H9 (cell line): ENCODE measurements at regions not wholly inside any gene's neighbourhood (a gene's known extent, or its start where the extent isn't known, plus 50 kb on each side); places are given as distances from the start of the nearest gene placed in this dataset.

Experiments used
- DNase-seq: peaks from one replicate; pipeline ENCODE4 v3.0.0-alpha.2; 2017
- H2AFZ ChIP-seq: one replicate; pipeline ENCODE4 v1.6.1; 2013; ENCODE audit warnings: mild to moderate bottlenecking, low read length, control low read depth, moderate library complexity
- H2AK5ac ChIP-seq: 2 replicates; pipeline ENCODE4 v1.6.1; 2013; ENCODE audit warnings: low read length, control low read depth, mixed read lengths; ENCODE audit not compliant: insufficient read length
- H2BK120ac ChIP-seq: one replicate; pipeline ENCODE4 v1.6.1; 2013; ENCODE audit warnings: low read depth, mild to moderate bottlenecking, low read length, control low read depth, inconsistent platforms; ENCODE audit not compliant: poor library complexity, severe bottlenecking
- H2BK12ac ChIP-seq: 2 replicates; pipeline ENCODE4 v1.6.1; 2013; ENCODE audit warnings: low read length, control low read depth, mixed read lengths, low read depth; ENCODE audit not compliant: insufficient read length
- H2BK15ac ChIP-seq: 2 replicates; pipeline ENCODE4 v1.6.1; 2013; ENCODE audit warnings: low read depth, low read length, control low read depth
- H2BK20ac ChIP-seq: one replicate; pipeline ENCODE4 v1.6.1; 2013; ENCODE audit warnings: low read depth, mild to moderate bottlenecking, low read length, control low read depth, inconsistent platforms; ENCODE audit not compliant: poor library complexity, severe bottlenecking
- H2BK5ac ChIP-seq: 2 replicates; pipeline ENCODE4 v1.6.1; 2013; ENCODE audit warnings: low read length, control low read depth, mixed read lengths; ENCODE audit not compliant: insufficient read length
- H3K14ac ChIP-seq: 2 replicates; pipeline ENCODE4 v1.6.1; 2013; ENCODE audit warnings: low read length, control low read depth; ENCODE audit not compliant: insufficient read depth
- H3K18ac ChIP-seq: 2 replicates; pipeline ENCODE4 v1.6.1; 2013; ENCODE audit warnings: low read depth, mild to moderate bottlenecking, mixed read lengths, low read length, control low read depth; ENCODE audit not compliant: insufficient read length
- H3K23ac ChIP-seq: 2 replicates; pipeline ENCODE4 v1.6.1; 2013; ENCODE audit warnings: low read length, control low read depth, mixed read lengths, low read depth; ENCODE audit not compliant: insufficient read length
- H3K23me2 ChIP-seq: 2 replicates; pipeline ENCODE4 v1.6.1; 2013; ENCODE audit warnings: low read depth, mild to moderate bottlenecking, mixed read lengths, low read length, control low read depth; ENCODE audit not compliant: insufficient read length, poor library complexity, severe bottlenecking
- H3K27ac ChIP-seq: 2 replicates; pipeline ENCODE4 v1.5.1; 2013; ENCODE audit warnings: low read length, control low read depth, mixed read lengths, low read depth; ENCODE audit not compliant: insufficient read length
- H3K27me3 ChIP-seq: 2 replicates; pipeline ENCODE4 v1.6.1; 2013; ENCODE audit warnings: low read length, control low read depth, inconsistent platforms; ENCODE audit not compliant: insufficient read depth
- H3K4ac ChIP-seq: 2 replicates; pipeline ENCODE4 v1.6.1; 2013; ENCODE audit warnings: low read depth, mild to moderate bottlenecking, control low read depth, inconsistent platforms, low read length, moderate library complexity
- H3K4me1 ChIP-seq: 2 replicates; pipeline ENCODE4 v1.6.1; 2013; ENCODE audit warnings: low read length, control low read depth, inconsistent platforms; ENCODE audit not compliant: insufficient read depth
- H3K4me2 ChIP-seq: 2 replicates; pipeline ENCODE4 v1.6.1; 2013; ENCODE audit warnings: low read length, control low read depth, mixed read lengths; ENCODE audit not compliant: insufficient read length, insufficient read depth
- H3K56ac ChIP-seq: 2 replicates; pipeline ENCODE4 v1.6.1; 2013; ENCODE audit warnings: low read depth, mild to moderate bottlenecking, mixed read lengths, low read length, control low read depth; ENCODE audit not compliant: insufficient read length
- H3K79me1 ChIP-seq: 2 replicates; pipeline ENCODE4 v1.6.1; 2013; ENCODE audit warnings: low read depth, mild to moderate bottlenecking, moderate library complexity, low read length, control low read depth, inconsistent platforms; ENCODE audit not compliant: insufficient read depth, poor library complexity, severe bottlenecking
- H3K79me2 ChIP-seq: 2 replicates; pipeline ENCODE4 v1.6.1; 2013; ENCODE audit warnings: low read length, control low read depth, inconsistent platforms; ENCODE audit not compliant: insufficient read depth
- H3K9ac ChIP-seq: 2 replicates; pipeline ENCODE4 v1.6.1; 2013; ENCODE audit warnings: low read length, control low read depth, mixed read lengths; ENCODE audit not compliant: insufficient read length; ENCODE audit errors: extremely low read depth
- H3K9me3 ChIP-seq: one replicate; pipeline ENCODE4 v1.6.1; 2013; ENCODE audit warnings: low read depth, low read length, inconsistent platforms; ENCODE audit not compliant: control insufficient read depth
- H3T11ph ChIP-seq: one replicate; pipeline ENCODE4 v1.6.1; 2013; ENCODE audit warnings: mild to moderate bottlenecking, low read length, control low read depth, inconsistent platforms
- H4K20me1 ChIP-seq: one replicate; pipeline ENCODE4 v1.6.1; 2013; ENCODE audit not compliant: control insufficient read depth, insufficient read length, insufficient read depth
- H4K5ac ChIP-seq: 2 replicates; pipeline ENCODE4 v1.6.1; 2013; ENCODE audit warnings: low read depth, mild to moderate bottlenecking, mixed read lengths, low read length, control low read depth; ENCODE audit not compliant: insufficient read length
- H4K8ac ChIP-seq: replicated peaks from 2 replicates; pipeline ENCODE4 v1.6.1; 2013; ENCODE audit warnings: low read length, control low read depth, mixed read lengths, low read depth; ENCODE audit not compliant: insufficient read length
- H4K91ac ChIP-seq: 2 replicates; pipeline ENCODE4 v1.6.1; 2013; ENCODE audit warnings: low read depth, mild to moderate bottlenecking, moderate library complexity, mixed read lengths, low read length, control low read depth; ENCODE audit not compliant: insufficient read length
- H3K27ac Mint-ChIP-seq, 3 experiments: 2 replicates in 2 of 3; 3 replicates in 1 of 3; pipeline ENCODE4 v1.8.0; 2020 to 2021; ENCODE audit warnings: mixed read lengths in 3 of 3, mild to moderate bottlenecking in 1 of 3, moderate library complexity in 1 of 3
- H3K27me3 Mint-ChIP-seq: 2 replicates; pipeline ENCODE4 v1.8.0; 2021; ENCODE audit warnings: low read depth, mild to moderate bottlenecking, moderate library complexity, mixed read lengths
- H3K36me3 Mint-ChIP-seq, 3 experiments: 2 replicates in 2 of 3; 3 replicates in 1 of 3; pipeline ENCODE4 v1.8.0; 2020 to 2021; ENCODE audit warnings: low read depth in 3 of 3, mixed read lengths in 3 of 3; ENCODE audit not compliant: insufficient read depth in 1 of 3
- H3K4me1 Mint-ChIP-seq, 2 experiments: 2 replicates each; pipeline ENCODE4 v1.8.0; 2020; ENCODE audit warnings: mixed read lengths in 2 of 2
- H3K4me3 Mint-ChIP-seq, 2 experiments: 2 replicates in 1 of 2; 3 replicates in 1 of 2; pipeline ENCODE4 v1.8.0; 2020 to 2021; ENCODE audit warnings: mild to moderate bottlenecking in 2 of 2, mixed read lengths in 2 of 2, moderate library complexity in 1 of 2
- H3K9me3 Mint-ChIP-seq, 2 experiments: 2 replicates in 1 of 2; 3 replicates in 1 of 2; pipeline ENCODE4 v1.8.0; 2020; ENCODE audit warnings: mild to moderate bottlenecking in 2 of 2, mixed read lengths in 2 of 2, moderate library complexity in 1 of 2
- CTCF ChIP-seq: fragments of 200-600 bp; sonication (generic); conservative IDR thresholded peaks from 3 replicates; pipeline ENCODE4 v1.8.0; 2021; ENCODE audit warnings: antibody characterized with exemption, mild to moderate bottlenecking
- WGBS: extraction: QIAGEN DNeasy Blood & Tissue Kit; methylation state at CpG from one replicate; pipeline ENCODE4 v1.1.7; 2013; ENCODE audit warnings: missing lambda C conversion rate, low lambda C conversion rate, mixed read lengths; ENCODE audit not compliant: insufficient read length; ENCODE audit errors: extremely low coverage; 5-methylcytosine and 5-hydroxymethylcytosine counted together

- no peak overlapping the region for H3K4me3 Mint-ChIP-seq
- Histone ChIP-seq H3K18ac (no peak overlapping the region), H3K9me3 (no peaks in the 10 kb centered on the region), H3K4me2 (no peak overlapping the region), H3K79me1 (no peaks in the 10 kb centered on the region), H2BK12ac (no peak overlapping the region), H3K27ac (no peak overlapping the region), H3K23ac (no peak overlapping the region), H2BK120ac (no peak overlapping the region), H4K20me1 (no peaks in the 10 kb centered on the region), H3T11ph (no peak overlapping the region), H2BK20ac (no peak overlapping the region), H2AK5ac (no peak overlapping the region), H3K56ac (no peak overlapping the region), H2AFZ (no peak overlapping the region), H4K91ac (no peak overlapping the region), H4K8ac (no peak overlapping the region), H2BK15ac (no peak overlapping the region), H3K14ac (no peak overlapping the region), H2BK5ac (no peak overlapping the region), H3K23me2 (no peaks in the 10 kb centered on the region), H3K4ac (no peak overlapping the region), H3K27me3 (no peaks in the 10 kb centered on the region), H4K5ac (no peak overlapping the region), H3K9ac (no peak overlapping the region), H3K4me1 (no peaks in the 10 kb centered on the region), H3K79me2 (no peaks in the 10 kb centered on the region; the same call in 1 of the 2 replicates)
- WGBS = no CpG with 5 or more reads among the region's 2 CpGs
- DNase-seq = no peak
- H3K27me3 Mint-ChIP-seq = no peaks in the 10 kb centered on the region
- H3K4me1 Mint-ChIP-seq = peaks cover 0 to 3% of the 10 kb centered on the region in 2 experiments; a peak in 1 of 4 replicates
- H3K36me3 Mint-ChIP-seq = no peaks in the 10 kb centered on the region
- no peak for TF ChIP-seq CTCF
- no peak overlapping the region for H3K27ac Mint-ChIP-seq
- peaks cover 0 to 6% of the 10 kb centered on the region in 2 experiments; a peak in 1 of 5 replicates for H3K9me3 Mint-ChIP-seq
These were observed 272.3 kb upstream of the AMIGO2 start for GRCh38 chr12:47352067-47352466.
